Panc1 (cell line): ENCODE measurements at regions not wholly inside any gene's neighbourhood (a gene's known extent, or its start where the extent isn't known, plus 50 kb on each side); places are given as distances from the start of the nearest gene placed in this dataset.

ENCODE experiments used
- ATAC-seq: fragments of 200-7000 bp; cut with Tn5 transposase; 2 replicates; pipeline ENCODE4 v1.9.1; 2020; ENCODE audit warnings: mild to moderate bottlenecking, moderate library complexity
- BruUV-seq: library from RNA; stranded (reverse); fragments of 400-500 nt; replicated peaks from 2 replicates; lab custom pipeline; 2021; lab: Mats Ljungman, UMichigan
- CTCF ChIA-PET: fragments of 300-600 bp; sonication (Branson Sonifier 250); formaldehyde crosslinking; loops from one replicate; lab custom pipeline; 2022; ENCODE audit warnings: antibody characterized with exemption; lab: Charles Lee
- POLR2A ChIA-PET: fragments of 300-600 bp; sonication (Branson Sonifier 250); formaldehyde crosslinking; loops from one replicate; lab custom pipeline; 2022; ENCODE audit warnings: antibody characterized with exemption; lab: Charles Lee
- DNase-seq: peaks from one replicate; pipeline ENCODE4 v3.0.0-alpha.2; 2010; ENCODE audit warnings: low read depth, low spot score
- H3K27ac ChIP-seq: 2 replicates; pipeline ENCODE4 v1.5.1; 2011; ENCODE audit warnings: mild to moderate bottlenecking, low read length, inconsistent platforms
- H3K27me3 ChIP-seq: fragments of 200-500 bp; sonication (Bioruptor generic); 2 replicates; pipeline ENCODE4 v1.6.0; 2014; ENCODE audit warnings: low read length, inconsistent platforms; ENCODE audit not compliant: control insufficient read depth, insufficient read depth
- H3K36me3 ChIP-seq: fragments of 200-500 bp; sonication (Bioruptor generic); 2 replicates; pipeline ENCODE4 v1.5.1; 2014; ENCODE audit warnings: inconsistent platforms, mild to moderate bottlenecking, low read length, moderate library complexity; ENCODE audit not compliant: control insufficient read depth, insufficient read depth
- H3K4me1 ChIP-seq: 2 replicates; pipeline ENCODE4 v1.5.1; 2011; ENCODE audit warnings: inconsistent platforms, mild to moderate bottlenecking, low read length, moderate library complexity; ENCODE audit not compliant: control insufficient read depth, insufficient read depth
- H3K4me3 ChIP-seq, 2 experiments: 2 replicates each; pipeline ENCODE4 v1.5.1; 2011 to 2012; ENCODE audit warnings: low read depth in 2 of 2, low read length in 2 of 2, mild to moderate bottlenecking in 2 of 2, inconsistent platforms in 1 of 2, moderate library complexity in 1 of 2
- H3K9me3 ChIP-seq: fragments of 200-500 bp; sonication (Bioruptor generic); 2 replicates; pipeline ENCODE4 v1.5.1; 2014; ENCODE audit warnings: low read depth, mild to moderate bottlenecking, inconsistent platforms, low read length, moderate library complexity; ENCODE audit not compliant: control insufficient read depth, insufficient read depth
- CTCF ChIP-seq: fragments of 450-650 bp; IDR thresholded peaks from 2 replicates; pipeline ENCODE4 v1.5.1; 2017; ENCODE audit warnings: mild to moderate bottlenecking
- POLR2AphosphoS5 ChIP-seq: IDR thresholded peaks from 2 replicates; pipeline ENCODE4 v1.6.1; 2012; ENCODE audit warnings: mild to moderate bottlenecking, low read depth, low read length, moderate library complexity
- SIN3A ChIP-seq: IDR thresholded peaks from 2 replicates; pipeline ENCODE4 v1.6.1; 2012; ENCODE audit warnings: low read depth, mild to moderate bottlenecking, low read length, moderate library complexity, borderline replicate concordance; ENCODE audit not compliant: insufficient read depth
- TCF7L2 ChIP-seq: IDR thresholded peaks from 2 replicates; pipeline ENCODE4 v1.6.1; 2011; ENCODE audit warnings: mild to moderate bottlenecking, low read depth, low read length, inconsistent platforms
- in situ Hi-C: cut with HindIII; loops from 2 replicates; pipeline ENCODE4 v1.10.0; 2016; ENCODE audit warnings: low sequenced_read_pairs, low pct_unique_long_range_greater_than_20kb
- intact Hi-C: fragments of 100-400 bp; cut with micrococcal nuclease; formaldehyde crosslinking; loops from one replicate; pipeline ENCODE4 v1.10.0; 2022; ENCODE audit not compliant: unreplicated experiment
- TF ChIP-seq, protein P1 (sequence below), 2 experiments: IDR thresholded peaks; 2 replicates each; pipeline ENCODE4 v1.6.1; 2011 to 2012; ENCODE audit warnings: low read depth in 2 of 2, control low read depth in 1 of 2, low read length in 1 of 2, mild to moderate bottlenecking in 1 of 2, moderate library complexity in 1 of 2; ENCODE audit not compliant: insufficient read depth in 1 of 2

GRCh38 chr5:116671211-116671736, 96.7 kb upstream of the SEMA6A start:
- no TSS peak for BruUV-seq
- H3K4me1 ChIP-seq = no peaks in the 10 kb centered on the region
- no peaks in the 10 kb centered on the region for H3K27me3 ChIP-seq
- in situ Hi-C loops = no loop called here
- intact Hi-C loops = no loop called here
- ChIA-PET CTCF (no interaction called here), POLR2A (no interaction called here)
- no peaks in the 10 kb centered on the region for H3K9me3 ChIP-seq
- H3K27ac ChIP-seq = no peak overlapping the region
- TF ChIP-seq POLR2AphosphoS5 (no peak), TCF7L2 (no peak), SIN3A (no peak), CTCF (no peak)
- TF ChIP-seq, protein P1, sequence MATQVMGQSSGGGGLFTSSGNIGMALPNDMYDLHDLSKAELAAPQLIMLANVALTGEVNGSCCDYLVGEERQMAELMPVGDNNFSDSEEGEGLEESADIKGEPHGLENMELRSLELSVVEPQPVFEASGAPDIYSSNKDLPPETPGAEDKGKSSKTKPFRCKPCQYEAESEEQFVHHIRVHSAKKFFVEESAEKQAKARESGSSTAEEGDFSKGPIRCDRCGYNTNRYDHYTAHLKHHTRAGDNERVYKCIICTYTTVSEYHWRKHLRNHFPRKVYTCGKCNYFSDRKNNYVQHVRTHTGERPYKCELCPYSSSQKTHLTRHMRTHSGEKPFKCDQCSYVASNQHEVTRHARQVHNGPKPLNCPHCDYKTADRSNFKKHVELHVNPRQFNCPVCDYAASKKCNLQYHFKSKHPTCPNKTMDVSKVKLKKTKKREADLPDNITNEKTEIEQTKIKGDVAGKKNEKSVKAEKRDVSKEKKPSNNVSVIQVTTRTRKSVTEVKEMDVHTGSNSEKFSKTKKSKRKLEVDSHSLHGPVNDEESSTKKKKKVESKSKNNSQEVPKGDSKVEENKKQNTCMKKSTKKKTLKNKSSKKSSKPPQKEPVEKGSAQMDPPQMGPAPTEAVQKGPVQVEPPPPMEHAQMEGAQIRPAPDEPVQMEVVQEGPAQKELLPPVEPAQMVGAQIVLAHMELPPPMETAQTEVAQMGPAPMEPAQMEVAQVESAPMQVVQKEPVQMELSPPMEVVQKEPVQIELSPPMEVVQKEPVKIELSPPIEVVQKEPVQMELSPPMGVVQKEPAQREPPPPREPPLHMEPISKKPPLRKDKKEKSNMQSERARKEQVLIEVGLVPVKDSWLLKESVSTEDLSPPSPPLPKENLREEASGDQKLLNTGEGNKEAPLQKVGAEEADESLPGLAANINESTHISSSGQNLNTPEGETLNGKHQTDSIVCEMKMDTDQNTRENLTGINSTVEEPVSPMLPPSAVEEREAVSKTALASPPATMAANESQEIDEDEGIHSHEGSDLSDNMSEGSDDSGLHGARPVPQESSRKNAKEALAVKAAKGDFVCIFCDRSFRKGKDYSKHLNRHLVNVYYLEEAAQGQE (IDR thresholded peaks at IDR 0.05; ENCODE audit: insufficient read depth in 1 of 2, low read depth in 2 of 2, low read length in 1 of 2) = no peak
- H3K36me3 ChIP-seq = no peaks in the 10 kb centered on the region
- DNase-seq = no peak
- ATAC-seq = no peak
- H3K4me3 ChIP-seq = no peak overlapping the region

GRCh38 chr5:116669261-116670031, 94.8 kb upstream of the SEMA6A start:
- H3K27me3 ChIP-seq = no peaks in the 10 kb centered on the region
- ATAC-seq (no peak), DNase-seq (no peak)
- in situ Hi-C loops (no loop called here), intact Hi-C loops (no loop called here)
- no peaks in the 10 kb centered on the region for H3K36me3 ChIP-seq
- CTCF ChIA-PET = no interaction called here
- H3K27ac ChIP-seq = no peak overlapping the region
- no peak for TF ChIP-seq CTCF
- TF ChIP-seq, protein P1 (IDR thresholded peaks at IDR 0.05; ENCODE audit: insufficient read depth in 1 of 2, low read depth in 2 of 2, low read length in 1 of 2) = no peak
- TF ChIP-seq POLR2AphosphoS5 = no peak
- no peak for TF ChIP-seq TCF7L2
- TF ChIP-seq SIN3A = no peak
- POLR2A ChIA-PET = no interaction called here
- H3K9me3 ChIP-seq = no peaks in the 10 kb centered on the region
- no peaks in the 10 kb centered on the region for H3K4me1 ChIP-seq
- BruUV-seq = no TSS peak
- no peak overlapping the region for H3K4me3 ChIP-seq
